ENCODE measurements at regions not wholly inside any gene's neighbourhood (a gene's known extent, or its start where the extent isn't known, plus 50 kb on each side); places are given as distances from the start of the nearest gene placed in this dataset.

DNA sequence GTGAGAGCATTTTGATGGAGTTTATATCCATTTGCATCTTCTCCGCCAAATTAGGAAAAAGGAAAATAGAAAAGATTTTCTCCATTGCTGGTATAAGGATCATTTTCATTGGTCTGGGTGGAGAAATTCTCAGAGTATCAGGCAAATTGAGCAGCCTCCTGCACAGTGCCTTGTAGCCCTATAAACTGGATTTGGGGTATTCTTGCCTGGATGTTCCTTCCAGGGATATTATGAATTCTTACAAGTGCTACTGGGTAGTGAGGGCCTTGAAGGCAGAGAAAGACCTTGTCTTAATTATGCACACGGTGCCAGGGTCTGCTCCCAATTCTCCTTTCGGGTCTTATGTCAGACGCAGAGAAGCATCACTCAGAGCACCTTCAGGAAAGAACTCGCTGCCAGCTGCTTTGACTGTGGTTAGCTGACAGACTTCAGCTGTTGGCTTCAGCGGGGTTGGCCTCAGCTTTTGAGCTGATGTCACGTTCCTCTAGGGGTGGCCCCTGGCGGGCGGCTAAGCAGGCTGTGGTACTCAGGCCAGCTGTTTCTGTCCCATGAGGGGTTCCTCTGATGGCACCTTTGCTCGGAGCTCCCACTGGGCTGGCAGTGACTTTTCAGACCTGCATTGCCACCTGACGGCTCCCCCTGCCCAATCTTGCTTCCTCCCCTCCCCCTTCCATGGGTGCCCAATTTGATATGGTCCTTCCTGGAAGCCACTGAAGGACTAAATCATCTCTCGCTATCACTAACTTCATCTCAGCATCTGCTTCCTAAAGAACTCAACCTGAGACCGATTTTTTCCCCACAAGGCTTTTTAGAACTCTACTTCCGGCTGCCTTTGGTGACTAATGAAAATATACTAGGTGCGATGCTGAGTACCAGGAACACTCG lies 519.5 kb downstream of the BCOR start:
- Histone ChIP-seq H3K36me3 (ENCODE audit: control insufficient read depth, insufficient read depth, low read length) (no peaks in the 10 kb centered on the region), H3K27me3 (ENCODE audit: control insufficient read depth, insufficient read depth, low read length) (no peaks in the 10 kb centered on the region), H3K4me1 (ENCODE audit: control insufficient read depth, insufficient read depth, low read length) (no peaks in the 10 kb centered on the region), H3K4me3 (ENCODE audit: low read length) (no peak overlapping the region), H3K9me3 (ENCODE audit: control insufficient read depth, low read depth, low read length) (no peaks in the 10 kb centered on the region), H3K27ac (ENCODE audit: low read length) (no peak overlapping the region)
- no peak for DNase-seq
- no CpG with 5 or more reads among the region's 16 CpGs for WGBS (ENCODE audit: insufficient coverage, low lambda C conversion rate)

- Histone ChIP-seq H3K27me3 (ENCODE audit: control insufficient read depth, insufficient read depth, low read length) (no peaks in the 10 kb centered on the region), H3K36me3 (ENCODE audit: control insufficient read depth, insufficient read depth, low read length) (no peaks in the 10 kb centered on the region), H3K27ac (ENCODE audit: low read length) (no peak overlapping the region), H3K4me3 (ENCODE audit: low read length) (no peak overlapping the region), H3K4me1 (ENCODE audit: control insufficient read depth, insufficient read depth, low read length) (no peaks in the 10 kb centered on the region), H3K9me3 (ENCODE audit: control insufficient read depth, low read depth, low read length) (no peaks in the 10 kb centered on the region)
- WGBS (ENCODE audit: insufficient coverage, low lambda C conversion rate) = no CpG with 5 or more reads among the region's 8 CpGs
- no peak for DNase-seq
Measured at GRCh38 chrX:39580043-39580442, 517.7 kb downstream of the BCOR start.

DNA sequence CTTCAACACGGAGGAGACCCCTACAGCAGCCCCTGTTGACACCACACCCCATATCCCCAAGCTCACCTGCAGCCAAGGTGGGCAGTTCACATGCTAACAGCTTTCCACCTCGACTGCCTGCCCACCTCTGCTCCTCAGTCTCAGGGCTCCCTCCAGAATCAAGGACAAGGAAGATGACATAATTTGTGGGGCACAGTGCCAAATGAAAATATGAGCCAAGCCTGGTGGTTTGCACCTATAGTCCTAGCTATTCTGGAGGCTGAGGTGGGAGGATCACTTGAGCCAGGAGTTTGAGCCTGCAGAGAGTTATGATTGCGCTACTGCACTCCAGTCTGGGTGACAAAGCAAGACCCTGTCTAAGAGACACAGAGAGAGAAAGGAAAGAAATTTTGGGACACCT lies 516.3 kb downstream of the BCOR start:
- WGBS (ENCODE audit: insufficient coverage, low lambda C conversion rate) = no CpG with 5 or more reads among the region's 3 CpGs
- Histone ChIP-seq H3K27ac (ENCODE audit: low read length) (no peak overlapping the region), H3K9me3 (ENCODE audit: control insufficient read depth, low read depth, low read length) (no peaks in the 10 kb centered on the region), H3K4me3 (ENCODE audit: low read length) (no peak overlapping the region), H3K36me3 (ENCODE audit: control insufficient read depth, insufficient read depth, low read length) (no peaks in the 10 kb centered on the region), H3K4me1 (ENCODE audit: control insufficient read depth, insufficient read depth, low read length) (no peaks in the 10 kb centered on the region), H3K27me3 (ENCODE audit: control insufficient read depth, insufficient read depth, low read length) (no peaks in the 10 kb centered on the region)
- DNase-seq = no peak

DNA sequence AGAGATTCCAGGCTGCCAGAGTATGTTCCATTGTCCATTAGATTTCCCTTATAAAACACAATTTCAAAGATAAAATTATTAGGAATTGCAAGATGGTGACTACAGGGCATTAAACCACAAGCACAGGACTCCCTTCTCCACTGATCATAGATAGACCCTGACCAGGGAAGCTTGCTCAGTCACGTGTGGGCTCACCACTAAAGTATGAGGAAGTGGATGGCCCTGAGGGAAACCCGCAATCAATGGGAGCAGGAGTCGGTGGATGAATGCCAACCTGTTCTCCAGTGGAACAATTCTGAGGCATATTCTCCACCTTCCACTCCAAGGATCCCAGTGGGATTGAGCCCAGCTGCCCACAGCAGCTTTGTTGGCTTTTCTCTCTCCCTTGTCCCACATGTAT lies 515.7 kb downstream of the BCOR start:
- DNase-seq = peak in 1 of 2 donors; percentile 16
- WGBS (ENCODE audit: insufficient coverage, low lambda C conversion rate) = no CpG with 5 or more reads among the region's 3 CpGs
- Histone ChIP-seq H3K36me3 (ENCODE audit: control insufficient read depth, insufficient read depth, low read length) (no peaks in the 10 kb centered on the region), H3K9me3 (ENCODE audit: control insufficient read depth, low read depth, low read length) (no peaks in the 10 kb centered on the region), H3K27me3 (ENCODE audit: control insufficient read depth, insufficient read depth, low read length) (no peaks in the 10 kb centered on the region), H3K4me1 (ENCODE audit: control insufficient read depth, insufficient read depth, low read length) (no peaks in the 10 kb centered on the region), H3K4me3 (ENCODE audit: low read length) (no peak overlapping the region), H3K27ac (ENCODE audit: low read length) (no peak overlapping the region)

GRCh38 chrX:39582976-39583375 lies 514.8 kb downstream of the BCOR start:
- Histone ChIP-seq H3K9me3 (ENCODE audit: control insufficient read depth, low read depth, low read length) (no peaks in the 10 kb centered on the region), H3K36me3 (ENCODE audit: control insufficient read depth, insufficient read depth, low read length) (no peaks in the 10 kb centered on the region), H3K27ac (ENCODE audit: low read length) (no peak overlapping the region), H3K27me3 (ENCODE audit: control insufficient read depth, insufficient read depth, low read length) (no peaks in the 10 kb centered on the region), H3K4me3 (ENCODE audit: low read length) (no peak overlapping the region), H3K4me1 (ENCODE audit: control insufficient read depth, insufficient read depth, low read length) (no peaks in the 10 kb centered on the region)
- no peak for DNase-seq
- no CpG with 5 or more reads among the region's 4 CpGs for WGBS (ENCODE audit: insufficient coverage, low lambda C conversion rate)

DNA sequence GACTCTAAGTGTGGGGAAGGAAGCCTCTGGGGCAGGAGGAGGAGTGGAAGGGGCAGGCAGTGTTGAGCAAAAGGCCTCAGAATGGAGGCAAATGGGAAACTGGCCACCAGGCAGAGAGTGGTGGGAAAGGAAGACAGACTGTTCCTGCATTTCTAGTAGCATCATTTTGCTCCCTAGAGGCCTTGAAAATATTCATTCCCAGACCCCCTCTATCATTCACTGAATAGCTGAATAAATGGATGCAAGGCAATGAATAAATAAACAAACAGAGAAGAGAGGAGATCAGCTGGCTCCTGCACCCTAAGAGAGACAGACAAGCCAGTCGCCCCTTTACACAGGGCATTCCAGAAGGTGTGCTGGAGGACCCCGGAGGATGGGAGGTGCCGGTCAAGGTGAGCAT lies 511.9 kb downstream of the BCOR start:
- Histone ChIP-seq H3K4me1 (ENCODE audit: control insufficient read depth, insufficient read depth, low read length) (no peaks in the 10 kb centered on the region), H3K36me3 (ENCODE audit: control insufficient read depth, insufficient read depth, low read length) (no peaks in the 10 kb centered on the region), H3K4me3 (ENCODE audit: low read length) (no peak overlapping the region), H3K27ac (ENCODE audit: low read length) (no peak overlapping the region), H3K27me3 (ENCODE audit: control insufficient read depth, insufficient read depth, low read length) (no peaks in the 10 kb centered on the region), H3K9me3 (ENCODE audit: control insufficient read depth, low read depth, low read length) (no peaks in the 10 kb centered on the region)
- DNase-seq = no peak
- WGBS (ENCODE audit: insufficient coverage, low lambda C conversion rate) = no CpG with 5 or more reads among the region's 3 CpGs

DNA sequence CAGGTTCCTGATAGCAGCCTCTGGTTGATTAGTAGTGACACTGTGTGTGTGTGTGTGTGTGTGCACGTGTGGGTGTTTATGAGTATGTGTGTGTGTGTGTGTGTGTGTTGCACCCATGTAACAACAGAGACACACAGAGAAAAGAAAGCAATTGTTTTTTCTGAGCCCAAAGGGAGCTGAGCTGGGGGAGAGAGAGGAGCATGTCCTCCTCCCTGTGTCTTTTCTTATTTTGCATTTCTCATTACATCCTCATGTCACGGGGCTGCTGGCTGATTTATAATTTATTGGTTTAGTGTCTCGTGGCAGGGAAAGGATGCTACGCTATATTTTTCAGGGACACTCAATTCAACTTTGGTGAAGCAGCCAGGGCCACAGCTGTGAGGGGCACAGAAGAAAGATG lies 511.4 kb downstream of the BCOR start:
- no peak for DNase-seq
- WGBS (ENCODE audit: insufficient coverage, low lambda C conversion rate) = no CpG with 5 or more reads among the region's 4 CpGs

DNA sequence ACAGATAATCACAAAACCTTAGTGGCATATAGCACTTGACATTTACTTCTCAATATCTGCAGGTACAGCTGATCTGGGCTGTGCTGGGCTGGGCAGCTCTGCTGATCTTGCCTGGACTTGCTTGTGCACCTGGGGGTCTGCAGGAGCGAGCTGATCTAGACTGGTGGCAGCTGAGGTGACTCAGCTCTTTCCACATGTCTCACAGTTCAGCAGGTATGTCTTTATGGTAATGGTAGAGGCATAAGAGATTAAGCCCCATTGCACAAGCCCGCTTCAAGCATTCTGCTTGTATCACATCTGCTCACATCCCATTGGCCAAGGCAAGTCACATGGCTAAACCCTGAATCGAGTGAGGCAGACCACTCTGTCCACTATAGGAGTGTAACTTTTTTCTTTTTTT lies 506.7 kb downstream of the BCOR start:
- no peak for DNase-seq
- no peaks in the 10 kb centered on the region for H3K27me3 ChIP-seq (ENCODE audit: control insufficient read depth, insufficient read depth, low read length)
- H3K4me1 ChIP-seq (ENCODE audit: control insufficient read depth, insufficient read depth, low read length) = no peaks in the 10 kb centered on the region
- no peaks in the 10 kb centered on the region for H3K36me3 ChIP-seq (ENCODE audit: control insufficient read depth, insufficient read depth, low read length)
- WGBS (ENCODE audit: insufficient coverage, low lambda C conversion rate) = no CpG with 5 or more reads among the region's 3 CpGs
- H3K27ac ChIP-seq (ENCODE audit: low read length) = no peak overlapping the region
- no peak overlapping the region for H3K4me3 ChIP-seq (ENCODE audit: low read length)
- no peaks in the 10 kb centered on the region for H3K9me3 ChIP-seq (ENCODE audit: control insufficient read depth, low read depth, low read length)

More for the DNA sequence above, 511.4 kb downstream of the BCOR start:
- H3K36me3 ChIP-seq (ENCODE audit: control insufficient read depth, insufficient read depth, low read length) = no peaks in the 10 kb centered on the region
- no peak overlapping the region for H3K4me3 ChIP-seq (ENCODE audit: low read length)
- no peaks in the 10 kb centered on the region for H3K9me3 ChIP-seq (ENCODE audit: control insufficient read depth, low read depth, low read length)
- H3K27ac ChIP-seq (ENCODE audit: low read length) = no peak overlapping the region
- no peaks in the 10 kb centered on the region for H3K27me3 ChIP-seq (ENCODE audit: control insufficient read depth, insufficient read depth, low read length)
- no peaks in the 10 kb centered on the region for H3K4me1 ChIP-seq (ENCODE audit: control insufficient read depth, insufficient read depth, low read length)

DNA sequence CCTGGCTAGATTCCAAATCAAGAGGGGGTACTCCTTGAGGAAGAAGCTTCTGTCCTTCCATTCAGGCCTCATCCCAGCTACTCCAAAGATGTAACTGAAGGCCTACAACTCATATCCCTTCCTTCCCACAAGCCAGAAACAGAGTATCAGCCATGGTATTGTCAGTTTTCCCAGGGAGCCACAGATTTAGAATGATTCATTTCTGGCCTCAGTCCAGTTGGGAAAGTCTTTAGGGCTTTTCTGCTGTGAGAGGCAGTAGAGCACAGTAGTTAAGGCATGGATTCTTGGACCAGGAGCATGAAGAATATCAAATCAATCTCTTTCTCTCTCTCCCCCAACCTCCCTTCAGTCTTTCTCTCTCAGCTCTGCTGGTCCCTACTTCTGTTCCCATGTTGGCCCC lies 505.0 kb downstream of the BCOR start:
- no peak for DNase-seq
- peaks cover under 1% of the 10 kb centered on the region for H3K4me1 ChIP-seq (ENCODE audit: control insufficient read depth, insufficient read depth, low read length)
- no peaks in the 10 kb centered on the region for H3K9me3 ChIP-seq (ENCODE audit: control insufficient read depth, low read depth, low read length)
- H3K27ac ChIP-seq (ENCODE audit: low read length) = no peak overlapping the region
- H3K4me3 ChIP-seq (ENCODE audit: low read length) = no peak overlapping the region
- H3K27me3 ChIP-seq (ENCODE audit: control insufficient read depth, insufficient read depth, low read length) = no peaks in the 10 kb centered on the region
- no peaks in the 10 kb centered on the region for H3K36me3 ChIP-seq (ENCODE audit: control insufficient read depth, insufficient read depth, low read length)

- WGBS (ENCODE audit: insufficient coverage, low lambda C conversion rate) = no CpG with 5 or more reads among the region's 1 CpG
- Histone ChIP-seq H3K4me3 (ENCODE audit: low read length) (no peak overlapping the region), H3K4me1 (ENCODE audit: control insufficient read depth, insufficient read depth, low read length) (peaks cover 7% of the 10 kb centered on the region), H3K36me3 (ENCODE audit: control insufficient read depth, insufficient read depth, low read length) (no peaks in the 10 kb centered on the region), H3K27ac (ENCODE audit: low read length) (no peak overlapping the region), H3K9me3 (ENCODE audit: control insufficient read depth, low read depth, low read length) (no peaks in the 10 kb centered on the region), H3K27me3 (ENCODE audit: control insufficient read depth, insufficient read depth, low read length) (no peaks in the 10 kb centered on the region)
- DNase-seq = no peak
Measured at GRCh38 chrX:39595977-39596376, 501.8 kb downstream of the BCOR start.

GRCh38 chrX:39596437-39596836 lies 501.3 kb downstream of the BCOR start:
- Histone ChIP-seq H3K36me3 (ENCODE audit: control insufficient read depth, insufficient read depth, low read length) (no peaks in the 10 kb centered on the region), H3K4me1 (ENCODE audit: control insufficient read depth, insufficient read depth, low read length) (peaks cover 7% of the 10 kb centered on the region), H3K9me3 (ENCODE audit: control insufficient read depth, low read depth, low read length) (no peaks in the 10 kb centered on the region), H3K27me3 (ENCODE audit: control insufficient read depth, insufficient read depth, low read length) (no peaks in the 10 kb centered on the region), H3K4me3 (ENCODE audit: low read length) (no peak overlapping the region), H3K27ac (ENCODE audit: low read length) (no peak overlapping the region)
- no peak for DNase-seq
